NCI-H1417 (cell line): ENCODE measurements at regions not wholly inside any gene's neighbourhood (a gene's known extent, or its start where the extent isn't known, plus 50 kb on each side); places are given as distances from the start of the nearest gene placed in this dataset.

Experiments used
- DNase-seq, 3 experiments: peaks; one replicate each; lab custom pipeline; 2025; lab: John Stamatoyannopoulos, UW

DNA sequence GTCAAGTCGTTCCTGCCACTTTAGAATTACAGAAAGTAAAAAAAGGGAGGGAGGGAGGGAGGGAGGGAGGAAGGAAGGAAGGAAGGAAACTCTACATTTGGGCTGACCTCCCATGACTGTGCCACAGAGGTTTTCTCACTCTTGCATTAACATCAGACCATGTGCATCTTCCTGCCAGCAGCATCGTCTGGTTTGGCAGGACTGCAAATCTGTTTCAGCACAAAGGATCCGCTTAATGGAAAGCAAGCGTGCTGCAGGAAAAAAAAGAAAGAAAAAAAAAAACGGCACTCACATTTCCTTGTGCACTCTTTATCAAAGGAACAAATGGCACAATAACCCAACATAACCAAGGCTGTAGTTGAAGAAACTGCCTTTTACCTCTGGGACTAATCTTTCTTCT, 148.8 kb upstream of the HES1 start:
- DNase-seq, result no peak

DNA sequence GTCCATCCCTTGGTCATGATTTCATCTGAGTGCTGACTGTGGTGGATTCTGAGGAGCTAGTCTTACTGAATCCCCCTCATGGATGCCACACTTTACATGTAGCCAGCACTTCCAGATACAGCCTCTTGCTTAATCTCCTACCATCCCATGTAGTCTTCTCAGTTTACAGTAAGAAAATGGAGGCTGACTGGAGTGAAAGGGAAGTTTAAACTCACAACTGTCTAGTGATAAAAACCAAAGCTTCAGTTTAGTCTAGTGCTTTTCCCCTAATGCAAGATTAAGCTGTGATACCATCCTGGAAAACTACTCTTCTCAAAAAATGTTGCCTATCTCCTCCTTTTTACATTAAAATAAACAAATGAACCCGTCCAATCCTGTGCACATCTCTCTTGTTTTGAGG, 146.8 kb upstream of the HES1 start:
- no peak for DNase-seq

DNA sequence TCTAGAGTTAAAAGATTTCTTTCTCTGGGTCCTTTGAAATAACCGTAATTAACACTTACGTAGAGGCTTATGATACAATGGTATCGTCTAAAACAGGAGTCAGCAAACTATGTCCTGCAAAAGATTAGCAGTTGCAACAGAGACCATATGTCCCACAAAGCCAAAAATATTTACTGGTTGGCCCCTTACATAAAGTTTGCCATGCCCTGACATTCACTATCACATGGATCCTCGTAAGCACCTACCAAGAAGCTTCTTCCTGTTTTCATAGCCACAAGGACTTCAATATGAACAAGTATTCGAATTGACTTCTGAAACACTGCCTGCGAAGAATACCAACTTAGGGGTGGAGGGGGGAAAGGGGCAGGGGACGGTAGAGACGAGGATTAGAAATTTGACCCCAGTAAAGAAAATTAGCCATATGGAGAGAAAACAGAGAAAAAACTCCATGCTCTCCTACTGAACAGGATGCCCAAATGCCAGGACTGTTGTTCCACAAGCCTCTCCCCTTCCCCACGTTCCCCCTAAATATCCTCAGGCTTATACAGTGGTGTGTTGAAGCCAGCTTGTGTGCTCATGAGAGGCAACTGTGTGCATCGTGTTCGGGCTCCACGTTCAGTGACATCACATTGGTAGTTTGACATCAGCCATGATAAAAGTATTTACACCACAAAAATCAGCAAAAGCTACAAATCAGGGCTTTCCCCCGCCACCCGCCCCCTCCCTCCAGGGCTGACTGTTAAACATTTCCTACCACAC, 144.1 kb upstream of the HES1 start:
- no peak for DNase-seq

DNA sequence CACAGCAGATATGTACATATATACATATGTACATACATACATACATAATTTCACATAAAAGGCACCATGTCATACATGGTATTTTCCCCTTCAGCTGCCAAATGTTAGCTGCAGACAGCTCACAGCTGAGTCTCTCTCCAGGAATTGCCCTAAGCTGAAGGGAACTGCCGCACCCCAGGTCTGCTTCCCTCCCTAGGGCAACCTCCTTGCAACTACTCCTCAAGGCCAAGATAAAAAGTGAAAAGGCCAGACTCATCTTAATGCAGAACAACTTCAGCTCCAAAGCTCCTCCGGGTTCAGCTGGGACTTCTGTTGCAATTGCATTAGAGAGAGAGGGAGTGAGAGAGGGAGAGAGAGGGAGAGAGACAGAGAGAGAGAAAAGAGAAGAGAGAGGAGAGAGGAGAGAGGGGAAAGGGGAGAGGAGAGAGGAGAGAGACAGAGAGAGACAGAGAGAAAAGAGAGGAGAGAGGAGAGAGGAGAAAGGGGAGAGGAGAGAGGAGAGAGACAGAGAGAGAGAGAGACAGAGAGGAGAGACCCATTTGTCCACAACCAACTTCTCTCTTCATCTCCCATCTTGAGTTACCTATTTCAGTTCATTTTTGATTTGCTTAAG, 143.4 kb upstream of the HES1 start:
- no peak for DNase-seq

DNA sequence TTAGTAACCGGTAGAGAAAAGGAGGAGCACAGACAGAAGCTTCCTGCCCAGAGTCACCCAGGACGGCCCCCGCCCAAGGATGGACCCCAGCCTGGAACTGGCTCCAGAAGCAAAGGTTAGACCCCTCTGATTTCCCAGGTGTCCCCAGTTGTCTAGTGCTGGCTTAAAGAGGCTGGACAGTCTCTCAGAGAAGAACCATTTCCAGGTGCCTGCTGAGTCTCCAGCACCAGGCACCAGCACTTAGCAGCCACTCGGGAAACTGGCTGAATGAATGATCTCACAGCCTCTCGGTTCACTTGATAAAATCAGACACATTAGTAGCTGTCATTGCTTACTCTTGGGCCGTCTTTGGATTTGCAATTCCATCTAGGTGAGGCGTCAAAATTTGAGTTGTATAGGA, 139.7 kb upstream of the HES1 start:
- no peak for DNase-seq

DNA sequence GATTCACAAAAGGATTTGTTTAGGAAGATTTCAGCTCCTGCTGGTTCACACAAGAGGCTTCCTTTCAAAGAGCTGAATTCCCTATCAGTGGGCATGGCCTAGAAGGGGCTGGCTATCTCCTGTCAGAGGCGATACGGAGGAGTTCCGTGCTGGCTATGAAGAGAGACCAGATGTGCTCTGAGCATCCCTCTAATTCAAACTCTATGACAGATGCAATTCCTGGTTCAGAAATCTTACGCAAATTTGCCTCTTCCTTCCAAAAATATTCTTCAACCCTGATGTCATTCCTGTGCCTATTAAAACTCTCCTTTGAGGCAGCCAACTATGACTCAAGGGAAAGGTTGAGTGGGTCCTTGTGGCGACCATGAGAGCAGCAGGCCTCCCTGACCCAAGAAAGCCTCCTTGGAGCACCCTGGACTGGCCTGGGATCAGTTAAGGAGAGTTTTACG, 139.3 kb upstream of the HES1 start:
- DNase-seq, result no peak

DNA sequence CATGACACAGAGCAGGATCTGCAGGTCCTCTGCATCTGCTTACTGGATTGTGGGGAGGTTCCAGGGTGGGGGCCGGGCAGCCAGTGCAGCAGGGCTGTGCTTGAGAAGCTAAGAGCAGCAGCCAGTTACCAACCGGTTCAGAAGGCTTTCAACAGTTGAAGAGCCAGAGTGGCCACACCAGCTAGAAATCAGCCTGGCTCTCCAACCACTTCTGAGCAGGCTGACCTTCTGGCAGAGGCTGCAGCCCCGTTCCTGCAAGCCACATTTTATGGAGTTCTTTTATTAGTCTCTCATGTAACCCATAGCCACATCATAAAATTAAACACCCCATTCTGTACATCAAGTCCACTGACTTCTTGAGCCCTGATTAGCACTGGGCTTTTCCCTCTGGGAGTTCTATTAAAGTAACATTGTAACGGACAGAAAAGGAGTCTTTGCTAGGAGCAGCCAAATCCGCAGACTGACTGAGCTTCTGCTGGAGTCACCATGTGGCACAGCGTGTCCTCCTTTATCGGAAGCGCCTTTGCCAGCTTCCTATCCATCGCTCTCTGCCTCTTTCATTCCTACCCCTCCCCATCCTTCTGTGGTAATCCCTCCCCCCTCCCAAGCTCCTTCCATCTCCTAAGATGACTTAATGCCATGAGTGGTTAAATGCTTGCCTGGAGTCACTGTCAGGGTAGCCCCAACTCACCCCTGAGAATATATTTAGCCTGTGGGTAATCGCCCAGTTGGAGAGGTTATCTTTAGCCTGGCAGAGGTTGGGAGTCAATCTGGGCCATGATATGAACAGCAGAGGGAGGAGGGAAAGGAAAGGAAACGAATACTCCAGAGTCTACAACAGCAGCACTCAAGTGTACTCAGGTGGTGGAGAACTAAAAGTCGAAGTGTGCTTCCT, 138.5 kb upstream of the HES1 start:
- DNase-seq, result peak in 1 of 3 experiments; percentile 72

DNA sequence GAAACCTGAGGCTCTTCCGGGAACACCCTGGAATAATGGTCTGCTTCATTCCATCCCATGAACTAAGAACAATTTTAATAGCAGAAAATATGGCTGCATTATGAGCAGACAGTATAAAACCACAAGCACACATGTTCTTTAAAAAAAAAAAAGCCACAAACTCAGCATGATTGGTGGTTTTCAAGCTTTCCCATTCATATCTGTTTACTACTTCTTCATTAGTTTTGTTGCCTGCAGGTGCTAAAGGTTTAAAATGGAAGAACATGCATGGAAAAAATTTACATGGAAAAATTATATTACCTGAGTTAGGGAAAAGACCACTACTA, 137.9 kb upstream of the HES1 start:
- DNase-seq, result no peak

DNA sequence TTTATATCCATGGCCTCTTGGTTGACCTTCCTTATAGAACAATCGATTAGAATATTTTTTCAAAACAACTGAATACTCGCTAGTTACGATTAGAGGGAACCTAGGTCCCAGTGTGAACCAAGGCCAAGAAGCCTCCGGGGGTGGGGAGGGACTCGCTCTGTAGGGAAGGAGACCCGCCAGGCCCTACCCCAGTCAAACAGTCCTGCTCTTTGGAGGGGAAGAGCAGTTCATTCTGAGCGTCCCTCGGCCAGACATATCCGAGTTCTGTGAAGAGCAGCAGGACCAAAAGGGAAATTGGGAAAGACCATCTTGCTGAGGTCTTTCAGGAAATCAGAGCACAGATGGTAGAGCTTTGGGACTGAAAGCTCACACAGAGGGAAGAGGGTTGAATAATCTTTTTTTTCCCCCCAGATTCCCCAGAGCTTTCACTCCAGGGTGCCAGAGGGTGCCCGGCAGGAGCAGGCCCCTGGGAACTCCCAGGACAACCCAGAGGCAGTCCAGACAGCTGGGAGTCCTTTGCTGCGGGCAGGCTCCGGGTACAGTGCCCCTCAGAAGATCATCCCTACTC, 137.2 kb upstream of the HES1 start:
- no peak for DNase-seq

DNA sequence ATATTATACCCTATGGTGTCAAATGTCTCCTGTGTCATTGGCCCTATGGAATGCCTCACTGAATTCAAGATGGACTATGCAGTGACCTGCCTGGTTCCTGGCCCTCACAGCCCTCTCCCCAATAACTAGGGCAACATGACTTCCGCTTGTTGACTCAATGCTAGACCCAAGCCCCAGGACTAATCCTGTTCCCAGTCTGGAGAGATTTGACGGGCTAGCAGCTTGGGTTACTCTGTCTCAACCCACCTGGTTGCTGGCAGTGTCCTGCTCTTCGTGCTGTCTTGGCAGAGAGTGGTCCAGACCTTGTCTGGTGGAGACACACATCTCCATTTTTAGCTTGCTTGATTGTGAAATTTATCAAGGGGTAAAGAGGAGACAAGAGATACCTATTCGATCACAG, 135.8 kb upstream of the HES1 start:
- DNase-seq, result no peak

DNA sequence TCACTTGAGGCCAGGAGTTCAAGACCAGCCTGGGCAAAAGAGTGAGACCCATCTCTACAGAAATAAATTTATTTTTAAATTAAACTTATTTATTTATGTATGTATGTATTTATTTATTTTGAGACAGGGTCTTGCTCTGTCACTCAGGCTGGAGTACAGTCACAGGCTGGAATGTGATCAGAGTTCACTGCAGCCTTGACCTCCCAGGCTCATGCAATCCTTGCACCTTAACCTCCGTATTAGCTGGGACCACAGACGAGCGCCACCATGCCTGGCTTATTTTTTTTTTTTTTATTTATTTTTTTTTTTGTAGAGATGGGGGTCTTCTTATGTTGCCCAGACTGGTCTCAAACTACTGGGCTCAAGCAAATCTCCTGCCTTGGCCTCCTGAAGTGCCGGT, 135.2 kb upstream of the HES1 start:
- no peak for DNase-seq

DNA sequence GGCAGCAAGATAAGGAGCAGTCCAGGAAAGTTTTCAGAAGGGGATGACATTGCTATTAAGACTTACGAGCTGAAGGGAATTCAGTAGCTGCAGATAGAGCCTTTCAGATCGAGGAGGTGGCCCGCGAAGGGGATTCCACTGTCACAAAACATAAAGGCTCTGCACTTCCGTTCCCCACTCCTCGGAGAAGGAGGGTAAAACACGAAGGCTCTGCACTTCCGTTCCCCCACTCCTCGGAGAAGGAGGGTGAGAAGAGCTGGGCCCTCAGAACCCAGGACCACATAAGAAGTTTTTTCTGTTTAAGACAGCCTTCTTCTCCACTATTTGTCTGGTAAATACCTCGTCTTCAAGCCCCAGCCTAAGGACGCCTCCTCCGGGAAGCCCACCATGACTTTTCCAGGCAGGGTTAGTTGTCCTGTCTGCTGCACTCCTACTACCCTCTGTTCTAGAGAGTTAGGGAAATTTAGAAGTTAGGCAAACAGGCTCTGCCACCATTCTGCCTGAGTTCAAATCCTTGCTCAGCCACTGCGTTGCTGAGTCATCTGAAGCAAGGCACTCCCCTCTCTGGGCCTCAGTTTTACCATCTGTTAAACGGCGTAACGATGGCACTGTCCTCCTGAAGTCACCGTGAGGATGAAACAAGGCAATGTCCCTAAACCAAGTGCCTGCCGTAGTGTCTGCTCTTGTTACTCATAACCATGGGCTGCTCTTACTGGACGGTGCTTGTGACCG, 134.1 kb upstream of the HES1 start:
- no peak for DNase-seq

DNA sequence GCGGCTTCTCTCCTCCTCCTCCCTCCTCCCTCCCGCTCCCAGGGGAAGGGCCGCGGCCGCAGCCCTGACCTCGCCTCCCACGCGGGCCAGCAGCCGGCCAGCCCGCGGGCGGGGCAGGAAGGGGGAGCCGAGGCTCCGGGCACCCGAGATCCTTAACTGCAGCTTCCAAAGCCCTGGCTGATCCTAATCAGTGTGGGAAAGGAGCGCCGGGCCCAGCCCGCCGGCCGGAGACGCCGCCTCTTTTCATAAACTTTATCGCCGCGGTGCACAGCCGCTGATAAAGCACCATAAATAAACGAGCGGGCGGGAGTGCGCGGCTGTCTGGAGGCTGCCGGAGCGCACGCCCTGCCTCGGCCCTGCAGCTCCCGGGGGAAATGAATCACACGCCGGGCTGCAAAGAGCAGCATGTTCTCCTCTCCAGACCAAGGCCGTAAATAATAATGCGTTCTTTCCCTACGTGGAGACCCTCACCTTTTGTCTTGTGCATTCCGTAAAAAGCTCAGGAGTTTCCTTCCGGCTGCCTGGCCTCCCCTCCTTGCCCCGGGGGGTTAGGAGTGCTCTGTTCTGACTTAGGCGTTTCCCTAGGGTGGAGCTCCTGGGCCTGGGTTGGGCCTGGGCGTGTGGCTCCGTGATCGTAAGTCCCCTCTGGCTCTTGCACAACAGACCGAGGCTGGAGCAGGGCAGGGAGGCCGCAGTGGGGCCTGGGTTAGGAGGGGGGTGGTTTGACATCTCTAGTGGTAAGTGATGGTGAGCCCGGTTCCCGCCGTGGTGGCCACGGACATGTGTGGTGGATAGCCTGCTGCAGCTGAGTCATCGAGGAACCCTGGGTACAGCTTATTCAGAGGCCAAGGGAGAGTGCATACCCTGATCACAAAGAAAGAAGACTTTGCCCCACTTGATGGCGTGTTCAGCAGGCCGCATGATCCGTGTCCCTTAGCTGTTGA, 132.6 kb upstream of the HES1 start:
- DNase-seq, result peak in 1 of 3 experiments; percentile 48

DNA sequence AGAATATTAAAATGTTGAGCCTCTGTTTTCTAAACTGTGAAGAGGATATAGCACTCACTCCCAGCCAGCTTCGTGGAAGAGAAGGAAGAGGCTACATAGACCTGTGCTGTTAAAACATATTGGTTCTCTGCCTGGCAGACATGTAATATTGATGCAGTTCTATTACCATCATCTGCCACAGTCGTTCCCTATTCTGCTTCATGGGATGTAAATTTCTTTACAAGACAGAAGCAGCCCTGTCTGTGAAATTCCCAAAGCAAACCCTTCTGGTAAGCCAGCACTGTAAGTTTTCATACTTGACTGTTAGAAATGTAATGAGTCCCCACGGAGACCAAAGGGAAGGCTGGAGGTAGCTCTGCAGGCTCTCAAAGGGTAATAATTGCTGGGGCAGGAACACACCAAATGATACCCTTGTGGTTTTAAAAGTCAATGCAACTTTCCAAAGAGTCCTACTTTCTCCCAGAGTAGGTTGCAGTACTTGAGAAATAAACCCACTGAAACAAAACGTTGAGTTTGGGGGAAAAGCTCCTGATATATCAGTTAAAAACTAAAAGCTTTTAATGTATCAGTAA, 129.9 kb upstream of the HES1 start:
- peak in 1 of 3 experiments; percentile 30 for DNase-seq

DNA sequence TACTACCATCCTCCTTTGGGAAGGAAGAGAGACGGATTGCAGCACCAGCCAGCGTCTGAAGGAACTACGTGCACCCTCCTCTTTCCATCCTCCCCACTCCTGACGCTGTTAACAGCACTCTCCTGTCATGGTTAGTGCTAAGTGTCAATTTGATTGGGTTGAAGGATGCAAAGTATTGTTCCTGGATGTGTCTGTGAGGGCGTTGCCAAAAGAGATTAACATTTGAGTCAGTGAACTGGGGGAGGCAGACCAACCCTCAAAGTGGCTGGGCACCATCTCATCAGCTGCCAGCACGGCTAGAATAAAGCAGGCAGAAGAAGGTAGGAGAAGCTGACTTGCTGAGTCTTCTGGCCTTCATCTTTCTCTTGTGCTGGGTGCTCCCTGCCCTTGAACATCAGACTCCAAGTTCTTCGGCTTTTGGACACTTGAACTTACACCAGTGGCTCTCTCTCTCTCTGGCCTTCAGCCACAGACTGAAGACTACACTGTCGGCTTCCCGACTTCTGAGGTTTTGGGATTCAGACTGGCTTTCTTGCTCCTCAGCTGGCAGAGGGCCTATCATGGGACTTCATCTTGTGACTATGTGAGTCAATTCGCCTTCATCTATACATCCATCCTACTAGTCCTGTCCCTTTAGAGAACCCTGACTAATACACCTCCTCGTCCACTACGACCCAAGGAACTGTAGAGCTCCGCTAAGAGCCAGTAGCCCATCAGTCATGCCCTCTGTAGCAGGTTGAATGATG, 128.2 kb upstream of the HES1 start:
- peak in 1 of 3 experiments; percentile 83 for DNase-seq

DNA sequence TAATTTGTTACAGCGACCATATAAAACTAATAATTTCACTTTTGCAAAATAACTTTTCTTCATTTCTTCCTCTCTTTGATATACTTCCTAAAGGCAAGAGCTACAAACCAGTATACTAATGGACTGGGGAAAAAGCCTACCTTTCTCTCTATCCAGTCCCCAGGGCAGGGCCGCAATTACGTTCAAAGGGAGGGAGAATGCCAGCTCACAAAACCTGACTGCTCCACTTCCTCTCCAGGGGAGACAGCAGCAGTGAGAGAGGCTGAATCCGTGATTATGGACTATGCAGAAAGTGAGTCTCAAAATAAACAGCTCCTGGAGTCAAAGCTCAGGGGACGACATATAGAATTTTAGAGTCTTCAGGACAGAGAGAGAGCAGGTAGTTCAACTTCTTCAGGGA, 126.9 kb upstream of the HES1 start:
- peak in 2 of 3 experiments; percentile 39 to 62 for DNase-seq

DNA sequence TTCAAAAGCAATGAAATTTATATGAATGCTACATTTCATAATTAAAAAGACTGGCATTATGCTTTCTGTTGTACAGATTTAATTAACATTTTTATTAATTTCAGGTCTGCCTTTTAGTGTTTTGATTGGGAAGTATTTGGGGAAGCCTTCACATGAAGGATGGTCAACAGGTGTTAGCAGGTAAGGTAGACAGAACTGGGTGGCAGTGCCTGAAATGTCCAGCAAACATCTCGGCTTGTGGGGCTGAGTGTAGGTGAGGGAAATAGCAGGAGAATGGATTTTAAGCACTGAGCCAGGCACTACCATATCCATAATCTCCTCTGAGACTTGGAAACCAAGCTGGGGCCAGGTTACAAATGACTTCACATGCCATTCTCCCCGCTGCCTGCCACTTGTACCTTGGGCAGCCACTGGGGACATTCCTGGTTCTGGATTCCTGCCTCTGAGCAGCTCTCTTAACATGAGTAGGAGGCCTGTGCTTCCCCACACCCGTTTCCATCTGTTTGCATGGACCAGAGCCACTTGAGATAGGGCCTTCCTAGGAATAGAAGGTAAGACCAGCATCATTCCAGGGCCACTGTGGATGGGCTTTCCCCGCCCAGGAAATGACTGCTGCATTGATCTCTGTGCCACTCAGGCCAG, 125.9 kb upstream of the HES1 start:
- peak in 2 of 3 experiments; percentile 15 to 54 for DNase-seq

DNA sequence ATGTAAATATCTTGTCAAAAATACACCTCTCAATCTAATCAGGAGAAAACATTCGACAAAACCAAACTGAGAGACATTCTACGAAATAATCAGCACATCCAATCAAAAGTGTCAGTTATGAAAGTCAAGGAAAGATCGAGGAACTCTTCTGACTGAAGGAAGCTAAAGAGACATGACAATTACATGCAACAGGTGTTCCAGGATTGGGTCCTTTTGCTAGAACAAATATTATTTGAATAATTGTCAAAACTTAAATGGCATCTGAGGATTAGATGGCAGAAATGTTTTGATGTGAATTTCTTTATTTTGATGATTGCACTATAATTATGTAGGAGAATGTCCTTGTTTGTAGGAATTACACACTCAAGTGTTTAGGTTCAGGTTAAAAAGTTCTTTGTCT, 124.1 kb upstream of the HES1 start:
- DNase-seq, result peak in 1 of 3 experiments; percentile 39

DNA sequence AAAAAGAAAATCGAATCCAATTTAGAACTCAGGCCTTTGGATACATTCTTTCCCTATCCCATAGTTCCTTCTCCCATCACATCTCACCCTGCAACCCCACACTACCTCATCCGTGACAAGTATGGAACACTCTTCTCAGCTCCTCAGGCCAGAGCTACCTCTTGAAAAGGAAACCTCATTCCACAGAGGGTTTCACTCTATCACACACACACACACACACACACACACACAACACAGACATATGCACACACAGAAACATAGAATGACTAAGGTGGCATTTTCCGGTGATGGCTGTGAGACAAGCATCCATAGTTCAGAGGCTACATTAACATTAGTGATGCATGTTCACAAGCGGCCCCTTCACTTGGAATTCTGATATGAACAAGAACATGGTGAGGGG, 122.0 kb upstream of the HES1 start:
- no peak for DNase-seq
